ENCODE measurements at regions not wholly inside any gene's neighbourhood (a gene's known extent, or its start where the extent isn't known, plus 50 kb on each side); places are given as distances from the start of the nearest gene placed in this dataset.

- peak; percentile 34 for DNase-seq
These were observed 531.4 kb downstream of the ZIC1 start for GRCh38 chr3:147940405-147941193.

GRCh38 chr3:147941969-147942368 is 532.8 kb downstream of the ZIC1 start:
- no peak for DNase-seq

- DNase-seq: no peak
These were observed 534.2 kb downstream of the ZIC1 start for GRCh38 chr3:147943265-147943945.

GRCh38 chr3:147945968-147946519 is 536.9 kb downstream of the ZIC1 start:
- DNase-seq: no peak

- DNase-seq: no peak
These were observed 547.5 kb downstream of the ZIC1 start for GRCh38 chr3:147956615-147957014.

- DNase-seq: no peak
These were observed 549.6 kb downstream of the ZIC1 start for GRCh38 chr3:147958754-147959153.

- DNase-seq: no peak
These were observed 551.6 kb downstream of the ZIC1 start for GRCh38 chr3:147960786-147961185.

- DNase-seq: no peak
These were observed 553.4 kb downstream of the ZIC1 start for GRCh38 chr3:147962408-147963164.

- DNase-seq: no peak
These were observed 554.5 kb downstream of the ZIC1 start for GRCh38 chr3:147963711-147964110.

- no peak for DNase-seq
These were observed 566.0 kb downstream of the ZIC1 start for GRCh38 chr3:147975165-147975564.

GRCh38 chr3:147977001-147977400 is 567.8 kb downstream of the ZIC1 start:
- no peak for DNase-seq

GRCh38 chr3:147987549-147987948 is 578.4 kb downstream of the ZIC1 start:
- no peak for DNase-seq

GRCh38 chr3:147989344-147989743 is 580.2 kb downstream of the ZIC1 start:
- DNase-seq: no peak

GRCh38 chr3:148002705-148003205 is 593.6 kb downstream of the ZIC1 start:
- DNase-seq: no peak

GRCh38 chr3:148004331-148004730 is 595.2 kb downstream of the ZIC1 start:
- DNase-seq: no peak

- DNase-seq: no peak
These were observed 596.3 kb downstream of the ZIC1 start for GRCh38 chr3:148005456-148005855.

GRCh38 chr3:148006508-148006907 is 597.3 kb downstream of the ZIC1 start:
- no peak for DNase-seq

- DNase-seq: no peak
These were observed 599.4 kb downstream of the ZIC1 start for GRCh38 chr3:148008591-148008990.

GRCh38 chr3:148020861-148021260 is 611.7 kb downstream of the ZIC1 start:
- no peak for DNase-seq

- DNase-seq: no peak
These were observed 612.2 kb downstream of the ZIC1 start for GRCh38 chr3:148021381-148021780.

- no peak for DNase-seq
These were observed 614.8 kb downstream of the ZIC1 start for GRCh38 chr3:148023994-148024393.

- DNase-seq: no peak
These were observed 616.9 kb downstream of the ZIC1 start for GRCh38 chr3:148026009-148026588.

- no peak for DNase-seq
These were observed 621.8 kb downstream of the ZIC1 start for GRCh38 chr3:148030975-148031374.

Data from retina (tissue), 1 donor.